HG03469 (cell line): ENCODE measurements at regions not wholly inside any gene's neighbourhood (a gene's known extent, or its start where the extent isn't known, plus 50 kb on each side); places are given as distances from the start of the nearest gene placed in this dataset.
A peak's percentile ranks its signal among the peaks of the same experiment; 100 is the strongest.
"Not testable (repeated sequence)": the region's sequence is repeated elsewhere in the genome, so short reads cannot be mapped to it uniquely, and the experiment has no call there.

Experiments
- ATAC-seq: cut with Tn5 transposase; IDR thresholded peaks from one replicate; pipeline ENCODE4 v1.9.1; 2021; ENCODE audit warnings: mild to moderate bottlenecking, moderate library complexity, moderate number of reproducible peaks; ENCODE audit not compliant: unreplicated experiment

GRCh38 chrX:30008031-30008430 is 207.3 kb upstream of the MAGEB2 start:
- no peak for ATAC-seq

- no peak for ATAC-seq
These were observed 204.9 kb upstream of the MAGEB2 start for GRCh38 chrX:30010471-30010870.

- ATAC-seq: no peak
These were observed 199.9 kb upstream of the MAGEB2 start for GRCh38 chrX:30015440-30015839.

- no peak for ATAC-seq
These were observed 187.7 kb upstream of the MAGEB2 start for GRCh38 chrX:30027636-30028035.

- ATAC-seq: not testable (repeated sequence)
These were observed 179.0 kb upstream of the MAGEB2 start for GRCh38 chrX:30036406-30036805.

GRCh38 chrX:30039768-30040167 is 175.6 kb upstream of the MAGEB2 start:
- ATAC-seq: no peak

- ATAC-seq: no peak
These were observed 154.6 kb upstream of the MAGEB2 start for GRCh38 chrX:30060718-30061117.

- ATAC-seq: no peak
These were observed 150.1 kb upstream of the MAGEB2 start for GRCh38 chrX:30065226-30065625.

GRCh38 chrX:30067677-30068076 is 147.7 kb upstream of the MAGEB2 start:
- ATAC-seq: no peak

GRCh38 chrX:30085571-30085970 is 129.8 kb upstream of the MAGEB2 start:
- ATAC-seq: no peak

GRCh38 chrX:30111431-30111830 is 103.9 kb upstream of the MAGEB2 start:
- no peak for ATAC-seq

GRCh38 chrX:30141966-30142365 is 73.4 kb upstream of the MAGEB2 start:
- ATAC-seq: peak; percentile 42

GRCh38 chrX:30144221-30144620 is 71.1 kb upstream of the MAGEB2 start:
- no peak for ATAC-seq

- no peak for ATAC-seq
These were observed 70.2 kb upstream of the MAGEB2 start for GRCh38 chrX:30144971-30145731.

- no peak for ATAC-seq
These were observed 67.2 kb upstream of the MAGEB2 start for GRCh38 chrX:30147996-30148643.

GRCh38 chrX:30149206-30149605 is 66.2 kb upstream of the MAGEB2 start:
- ATAC-seq: not testable (repeated sequence)

GRCh38 chrX:30150196-30150895 is 65.0 kb upstream of the MAGEB2 start:
- ATAC-seq: no peak

- no peak for ATAC-seq
These were observed 63.4 kb upstream of the MAGEB2 start for GRCh38 chrX:30151964-30152363.

- ATAC-seq: no peak
These were observed 62.0 kb upstream of the MAGEB2 start for GRCh38 chrX:30153175-30153880.

- ATAC-seq: no peak
These were observed 61.5 kb upstream of the MAGEB2 start for GRCh38 chrX:30153881-30154260.

- ATAC-seq: no peak
These were observed 59.4 kb upstream of the MAGEB2 start for GRCh38 chrX:30156009-30156408.
